Osteoblast (primary cell): ENCODE measurements at regions not wholly inside any gene's neighbourhood (a gene's known extent, or its start where the extent isn't known, plus 50 kb on each side); places are given as distances from the start of the nearest gene placed in this dataset.

Experiments
- DNase-seq: peaks from one replicate; pipeline ENCODE4 v3.0.0; 2011; ENCODE audit warnings: low spot score, mixed read lengths; ENCODE audit not compliant: insufficient read length; ENCODE audit errors: missing footprints
- H2AFZ ChIP-seq: 2 replicates; pipeline ENCODE4 v1.6.0; 2011; ENCODE audit warnings: mild to moderate bottlenecking, low read length
- H3K27ac ChIP-seq: 2 replicates; pipeline ENCODE4 v1.5.1; 2011; ENCODE audit warnings: mild to moderate bottlenecking, low read depth, low read length, moderate library complexity
- H3K27me3 ChIP-seq: 2 replicates; pipeline ENCODE4 v1.6.0; 2012; ENCODE audit warnings: mild to moderate bottlenecking, control low read depth, inconsistent platforms, low read length, moderate library complexity; ENCODE audit not compliant: insufficient read depth
- H3K36me3 ChIP-seq: 2 replicates; pipeline ENCODE4 v1.5.1; 2011; ENCODE audit warnings: mild to moderate bottlenecking, low read length, control low read depth, moderate library complexity; ENCODE audit not compliant: insufficient read depth
- H3K4me1 ChIP-seq: 2 replicates; pipeline ENCODE4 v1.5.1; 2011; ENCODE audit warnings: mild to moderate bottlenecking, low read length, control low read depth, moderate library complexity; ENCODE audit not compliant: insufficient read depth
- H3K4me2 ChIP-seq: 2 replicates; pipeline ENCODE4 v1.6.0; 2011; ENCODE audit warnings: mild to moderate bottlenecking, low read length; ENCODE audit not compliant: insufficient read depth
- H3K4me3 ChIP-seq: fragments of 200-600 bp; sonication (generic); 3 replicates; pipeline ENCODE4 v1.5.1; 2012; ENCODE audit warnings: mild to moderate bottlenecking, low read length, inconsistent platforms; ENCODE audit not compliant: insufficient read depth
- H3K79me2 ChIP-seq: 2 replicates; pipeline ENCODE4 v1.6.0; 2012; ENCODE audit warnings: mild to moderate bottlenecking, low read length, control low read depth, inconsistent platforms; ENCODE audit not compliant: insufficient read depth
- H3K9me3 ChIP-seq: 2 replicates; pipeline ENCODE4 v1.5.1; 2011; ENCODE audit warnings: low read depth, low read length, control low read depth
- H4K20me1 ChIP-seq: 2 replicates; pipeline ENCODE4 v1.6.0; 2012; ENCODE audit warnings: mild to moderate bottlenecking, low read length, control low read depth; ENCODE audit not compliant: insufficient read depth
- TF ChIP-seq, protein P1 (sequence below): IDR thresholded peaks from 2 replicates; pipeline ENCODE4 v1.5.1; 2011; ENCODE audit warnings: mild to moderate bottlenecking, low read depth, low read length, moderate library complexity; ENCODE audit errors: extremely low read depth

DNA sequence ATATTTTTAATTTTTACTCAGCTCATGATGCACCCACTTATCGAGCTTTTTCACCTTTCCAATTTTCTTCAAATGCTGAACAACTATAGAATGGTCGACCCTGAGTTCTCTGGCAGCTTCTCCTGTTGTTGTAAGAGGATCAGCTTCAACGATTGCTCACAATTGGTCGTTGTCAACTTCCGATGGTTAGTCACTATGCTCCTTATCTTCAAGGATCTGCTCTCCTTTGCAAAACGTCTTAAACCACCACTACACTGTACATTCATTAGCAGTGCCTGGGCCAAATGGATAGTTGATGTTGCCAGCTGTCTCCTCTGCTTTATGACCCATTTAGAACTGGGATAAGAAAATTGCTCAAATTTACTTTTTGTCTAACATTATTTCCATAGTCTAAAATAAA, 385.9 kb upstream of the LYPLAL1 start:
- Histone ChIP-seq H2AFZ (no peak overlapping the region), H3K79me2 (no peaks in the 10 kb centered on the region), H4K20me1 (no peaks in the 10 kb centered on the region), H3K36me3 (no peaks in the 10 kb centered on the region), H3K9me3 (no peaks in the 10 kb centered on the region), H3K27me3 (no peaks in the 10 kb centered on the region), H3K27ac (no peak overlapping the region), H3K4me2 (no peak overlapping the region), H3K4me3 (no peak overlapping the region), H3K4me1 (peaks cover 8% of the 10 kb centered on the region)
- DNase-seq: no peak
- TF ChIP-seq, protein P1, sequence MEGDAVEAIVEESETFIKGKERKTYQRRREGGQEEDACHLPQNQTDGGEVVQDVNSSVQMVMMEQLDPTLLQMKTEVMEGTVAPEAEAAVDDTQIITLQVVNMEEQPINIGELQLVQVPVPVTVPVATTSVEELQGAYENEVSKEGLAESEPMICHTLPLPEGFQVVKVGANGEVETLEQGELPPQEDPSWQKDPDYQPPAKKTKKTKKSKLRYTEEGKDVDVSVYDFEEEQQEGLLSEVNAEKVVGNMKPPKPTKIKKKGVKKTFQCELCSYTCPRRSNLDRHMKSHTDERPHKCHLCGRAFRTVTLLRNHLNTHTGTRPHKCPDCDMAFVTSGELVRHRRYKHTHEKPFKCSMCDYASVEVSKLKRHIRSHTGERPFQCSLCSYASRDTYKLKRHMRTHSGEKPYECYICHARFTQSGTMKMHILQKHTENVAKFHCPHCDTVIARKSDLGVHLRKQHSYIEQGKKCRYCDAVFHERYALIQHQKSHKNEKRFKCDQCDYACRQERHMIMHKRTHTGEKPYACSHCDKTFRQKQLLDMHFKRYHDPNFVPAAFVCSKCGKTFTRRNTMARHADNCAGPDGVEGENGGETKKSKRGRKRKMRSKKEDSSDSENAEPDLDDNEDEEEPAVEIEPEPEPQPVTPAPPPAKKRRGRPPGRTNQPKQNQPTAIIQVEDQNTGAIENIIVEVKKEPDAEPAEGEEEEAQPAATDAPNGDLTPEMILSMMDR: no peak

DNA sequence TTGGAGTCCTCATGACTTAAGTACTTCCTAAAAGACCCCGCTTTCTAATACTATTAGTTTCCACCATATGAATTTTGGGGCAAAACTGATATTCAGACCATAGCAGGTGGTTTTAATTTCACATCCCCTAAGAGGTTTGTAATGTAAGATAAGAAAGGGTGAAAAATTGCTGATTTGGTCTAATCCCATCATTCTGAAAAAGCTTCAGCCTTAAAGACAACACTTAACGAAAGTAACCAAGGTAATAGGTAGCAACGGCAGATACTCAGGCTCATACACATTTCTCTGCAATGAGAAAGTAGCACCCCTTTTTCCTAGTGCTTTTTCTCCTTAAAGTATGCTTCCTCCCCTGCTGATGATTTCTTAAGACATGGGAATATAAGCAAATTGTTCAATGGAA, 376.9 kb upstream of the LYPLAL1 start:
- no peaks in the 10 kb centered on the region for H3K79me2 ChIP-seq
- H3K4me3 ChIP-seq: no peak overlapping the region
- no peak overlapping the region for H2AFZ ChIP-seq
- DNase-seq: no peak
- no peak overlapping the region for H3K27ac ChIP-seq
- H3K36me3 ChIP-seq: no peaks in the 10 kb centered on the region
- H3K27me3 ChIP-seq: no peaks in the 10 kb centered on the region
- H3K4me2 ChIP-seq: no peak overlapping the region
- no peaks in the 10 kb centered on the region for H4K20me1 ChIP-seq
- TF ChIP-seq, protein P1: no peak
- no peaks in the 10 kb centered on the region for H3K9me3 ChIP-seq
- H3K4me1 ChIP-seq: no peaks in the 10 kb centered on the region

DNA sequence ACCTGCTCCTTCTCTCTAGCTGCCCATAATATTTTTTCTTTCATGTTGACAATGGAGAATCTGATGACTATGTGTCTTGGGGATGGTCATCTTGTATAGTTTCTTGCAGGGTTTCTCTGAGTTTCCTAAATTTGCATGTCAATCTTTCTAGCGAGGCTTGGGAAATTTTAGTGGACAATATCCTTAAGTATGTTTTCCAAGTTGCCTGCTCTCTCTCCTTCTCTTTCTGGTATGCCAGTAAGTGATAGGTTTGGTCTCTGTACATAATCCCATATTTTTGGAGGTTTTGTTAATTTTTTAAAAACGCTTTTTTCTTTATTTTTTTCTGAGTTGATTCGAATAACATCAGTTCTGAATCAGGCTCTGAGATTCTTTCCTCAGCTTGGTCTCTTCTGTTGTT, 370.9 kb upstream of the LYPLAL1 start:
- H3K4me1 ChIP-seq: peaks cover 6% of the 10 kb centered on the region

DNA sequence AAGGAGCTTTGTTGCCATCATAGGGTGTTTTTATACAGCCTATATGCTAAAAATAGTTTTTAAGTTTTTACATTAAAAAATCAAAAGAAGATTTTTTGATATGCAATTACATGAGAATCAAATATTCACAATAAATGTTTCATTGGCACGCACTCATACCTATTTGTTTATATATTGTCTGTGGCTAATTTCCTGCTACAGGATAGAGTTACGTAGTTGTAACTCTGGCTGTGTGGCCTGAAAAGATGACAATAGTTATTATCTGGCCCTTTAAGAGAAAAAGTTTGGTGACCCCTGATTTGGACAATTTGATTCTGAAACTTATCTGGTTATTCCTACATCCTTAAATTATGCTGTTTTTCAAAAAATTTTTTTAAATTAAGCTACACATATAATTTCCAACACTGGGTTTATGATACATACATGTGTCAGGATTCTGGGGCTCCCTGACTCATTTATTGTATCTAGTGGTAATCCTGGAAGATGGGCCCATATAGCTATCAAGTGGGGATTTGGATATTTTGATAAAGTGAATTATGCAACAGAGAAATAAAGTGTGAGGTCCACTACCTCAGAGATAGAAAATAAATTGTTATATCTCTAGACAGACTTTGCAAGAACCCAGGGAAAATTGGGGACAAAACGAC, 370.2 kb upstream of the LYPLAL1 start:
- no peaks in the 10 kb centered on the region for H3K79me2 ChIP-seq
- no peaks in the 10 kb centered on the region for H3K36me3 ChIP-seq
- DNase-seq: no peak
- no peaks in the 10 kb centered on the region for H4K20me1 ChIP-seq
- no peak overlapping the region for H2AFZ ChIP-seq
- H3K4me3 ChIP-seq: no peak overlapping the region
- H3K4me1 ChIP-seq: peaks cover 6% of the 10 kb centered on the region
- H3K9me3 ChIP-seq: no peaks in the 10 kb centered on the region
- TF ChIP-seq, protein P1: no peak
- no peak overlapping the region for H3K4me2 ChIP-seq
- H3K27me3 ChIP-seq: no peaks in the 10 kb centered on the region
- peak overlapping the region; percentile 0 for H3K27ac ChIP-seq

More for the DNA sequence above, 370.9 kb upstream of the LYPLAL1 start:
- DNase-seq: no peak
- H3K4me3 ChIP-seq: no peak overlapping the region
- H3K4me2 ChIP-seq: no peak overlapping the region
- no peak overlapping the region for H2AFZ ChIP-seq
- TF ChIP-seq, protein P1: no peak
- H3K27ac ChIP-seq: no peak overlapping the region
- H3K79me2 ChIP-seq: no peaks in the 10 kb centered on the region
- no peaks in the 10 kb centered on the region for H3K9me3 ChIP-seq
- H3K27me3 ChIP-seq: no peaks in the 10 kb centered on the region
- H3K36me3 ChIP-seq: no peaks in the 10 kb centered on the region
- no peaks in the 10 kb centered on the region for H4K20me1 ChIP-seq
